ENCODE measurements at regions not wholly inside any gene's neighbourhood (a gene's known extent, or its start where the extent isn't known, plus 50 kb on each side); places are given as distances from the start of the nearest gene placed in this dataset.
"Not testable (repeated sequence)": the region's sequence is repeated elsewhere in the genome, so short reads cannot be mapped to it uniquely, and the experiment has no call there.

GRCh38 chr22:48299801-48300200, 1527.9 kb downstream of the BRD1 start:
- Histone ChIP-seq H3K36me3 (ENCODE audit: control insufficient read depth in 2 of 2, extremely low read depth in 1 of 2, insufficient read depth in 1 of 2, low read length in 1 of 2) (no peaks in the 10 kb centered on the region), H3K27ac (ENCODE audit: low read length) (no peak overlapping the region), H3K27me3 (replicated peaks in 1 of 2; ENCODE audit: control insufficient read depth in 2 of 2, extremely low read depth in 1 of 2, insufficient read depth in 2 of 2, low read length in 1 of 2) (peaks cover 0 to 19% of the 10 kb centered on the region in 2 experiments), H3K9me3 (no peaks in the 10 kb centered on the region), H3K4me3 (ENCODE audit: control insufficient read depth in 1 of 2, extremely low read depth in 1 of 2, low read length in 1 of 2) (no peak overlapping the region), H3K4me1 (ENCODE audit: control insufficient read depth in 1 of 2, extremely low read depth in 1 of 2, insufficient read depth in 2 of 2, low read length in 2 of 2) (no peaks in the 10 kb centered on the region)
- Mint-ChIP-seq H3K4me1 (no peaks in the 10 kb centered on the region), H3K27ac (no peak overlapping the region), H3K27me3 (peaks cover 0 to 4% of the 10 kb centered on the region in 2 donors), H3K9me3 (no peaks in the 10 kb centered on the region), H3K4me3 (no peak overlapping the region), H3K36me3 (no peaks in the 10 kb centered on the region)
- 87% methylated on average over 16 of the region's 18 CpGs for WGBS (ENCODE audit: insufficient coverage)
- CTCF ChIA-PET = no interaction called here
- ATAC-seq (replicated peaks in 1 of 4) = no peak
- DNase-seq = no peak
- POLR2A ChIA-PET = no interaction called here

- no peaks in the 10 kb centered on the region for H3K4me1 Mint-ChIP-seq
- H3K27me3 Mint-ChIP-seq = peaks cover 0 to 2% of the 10 kb centered on the region in 2 donors
- ATAC-seq (replicated peaks in 1 of 4) (no peak), DNase-seq (no peak)
- H3K27ac Mint-ChIP-seq = no peak overlapping the region
- H3K27ac ChIP-seq (ENCODE audit: low read length) = no peak overlapping the region
- peaks cover 0 to 18% of the 10 kb centered on the region in 2 experiments for H3K27me3 ChIP-seq (replicated peaks in 1 of 2; ENCODE audit: control insufficient read depth in 2 of 2, extremely low read depth in 1 of 2, insufficient read depth in 2 of 2, low read length in 1 of 2)
- no peak overlapping the region for H3K4me3 ChIP-seq (ENCODE audit: control insufficient read depth in 1 of 2, extremely low read depth in 1 of 2, low read length in 1 of 2)
- 96% methylated on average over 7 of the region's 8 CpGs for WGBS (ENCODE audit: insufficient coverage)
- POLR2A ChIA-PET = no interaction called here
- H3K4me1 ChIP-seq (ENCODE audit: control insufficient read depth in 1 of 2, extremely low read depth in 1 of 2, insufficient read depth in 2 of 2, low read length in 2 of 2) = no peaks in the 10 kb centered on the region
- H3K9me3 ChIP-seq = no peaks in the 10 kb centered on the region
- no peaks in the 10 kb centered on the region for H3K36me3 Mint-ChIP-seq
- no peak overlapping the region for H3K4me3 Mint-ChIP-seq
- H3K9me3 Mint-ChIP-seq = no peaks in the 10 kb centered on the region
- no peaks in the 10 kb centered on the region for H3K36me3 ChIP-seq (ENCODE audit: control insufficient read depth in 2 of 2, extremely low read depth in 1 of 2, insufficient read depth in 1 of 2, low read length in 1 of 2)
- CTCF ChIA-PET = no interaction called here
Observed at GRCh38 chr22:48299124-48299523, 1528.5 kb downstream of the BRD1 start.

- Histone ChIP-seq H3K4me1 (ENCODE audit: control insufficient read depth in 1 of 2, extremely low read depth in 1 of 2, insufficient read depth in 2 of 2, low read length in 2 of 2) (no peaks in the 10 kb centered on the region), H3K27ac (ENCODE audit: low read length) (no peak overlapping the region), H3K36me3 (ENCODE audit: control insufficient read depth in 2 of 2, extremely low read depth in 1 of 2, insufficient read depth in 1 of 2, low read length in 1 of 2) (no peaks in the 10 kb centered on the region), H3K9me3 (no peaks in the 10 kb centered on the region), H3K27me3 (replicated peaks in 1 of 2; ENCODE audit: control insufficient read depth in 2 of 2, extremely low read depth in 1 of 2, insufficient read depth in 2 of 2, low read length in 1 of 2) (peaks cover 0 to 15% of the 10 kb centered on the region in 2 experiments), H3K4me3 (ENCODE audit: control insufficient read depth in 1 of 2, extremely low read depth in 1 of 2, low read length in 1 of 2) (no peak overlapping the region)
- 64% methylated on average over 5 of the region's 7 CpGs for WGBS (ENCODE audit: insufficient coverage)
- H3K27ac Mint-ChIP-seq = no peak overlapping the region
- H3K9me3 Mint-ChIP-seq = peaks cover 0 to 7% (median 6%) of the 10 kb centered on the region in 3 donors
- ChIA-PET CTCF (interaction anchor here in 1 of 2 donors (0.6 kb wide), 1 partner anchor 39 kb away, joined by 3 read pairs; no protein-coding TSS in a partner anchor), POLR2A (no interaction called here)
- DNase-seq (no peak), ATAC-seq (replicated peaks in 1 of 4) (no peak)
- no peaks in the 10 kb centered on the region for H3K4me1 Mint-ChIP-seq
- H3K36me3 Mint-ChIP-seq = no peaks in the 10 kb centered on the region
- no peak overlapping the region for H3K4me3 Mint-ChIP-seq
- peaks cover 2 to 4% of the 10 kb centered on the region in 2 donors for H3K27me3 Mint-ChIP-seq
Observed at GRCh38 chr22:48297296-48297695, 1530.4 kb downstream of the BRD1 start.

GRCh38 chr22:48289954-48290353, 1527.5 kb downstream of the TBC1D22A start:
- H3K4me3 ChIP-seq (ENCODE audit: control insufficient read depth in 1 of 2, extremely low read depth in 1 of 2, low read length in 1 of 2); H3K27ac ChIP-seq (ENCODE audit: low read length); H3K4me3 Mint-ChIP-seq; H3K4me1 Mint-ChIP-seq; DNase-seq; H3K36me3 Mint-ChIP-seq; POLR2A ChIA-PET; H3K27ac Mint-ChIP-seq; CTCF ChIA-PET; H3K4me1 ChIP-seq (ENCODE audit: control insufficient read depth in 1 of 2, extremely low read depth in 1 of 2, insufficient read depth in 2 of 2, low read length in 2 of 2); H3K27me3 ChIP-seq (replicated peaks in 1 of 2; ENCODE audit: control insufficient read depth in 2 of 2, extremely low read depth in 1 of 2, insufficient read depth in 2 of 2, low read length in 1 of 2); H3K36me3 ChIP-seq (ENCODE audit: control insufficient read depth in 2 of 2, extremely low read depth in 1 of 2, insufficient read depth in 1 of 2, low read length in 1 of 2); H3K9me3 ChIP-seq; ATAC-seq (replicated peaks in 1 of 4): not testable (repeated sequence)
- H3K9me3 Mint-ChIP-seq = peaks cover 6 to 16% (median 7%) of the 10 kb centered on the region in 3 donors
- H3K27me3 Mint-ChIP-seq = peaks cover 2 to 19% of the 10 kb centered on the region in 2 donors
- no CpG with 5 or more reads among the region's 2 CpGs for WGBS (ENCODE audit: insufficient coverage)

- Histone ChIP-seq H3K36me3 (ENCODE audit: control insufficient read depth in 2 of 2, extremely low read depth in 1 of 2, insufficient read depth in 1 of 2, low read length in 1 of 2) (no peaks in the 10 kb centered on the region), H3K4me1 (ENCODE audit: control insufficient read depth in 1 of 2, extremely low read depth in 1 of 2, insufficient read depth in 2 of 2, low read length in 2 of 2) (no peaks in the 10 kb centered on the region), H3K4me3 (ENCODE audit: control insufficient read depth in 1 of 2, extremely low read depth in 1 of 2, low read length in 1 of 2) (no peak overlapping the region), H3K27me3 (replicated peaks in 1 of 2; ENCODE audit: control insufficient read depth in 2 of 2, extremely low read depth in 1 of 2, insufficient read depth in 2 of 2, low read length in 1 of 2) (no peaks in the 10 kb centered on the region), H3K9me3 (no peaks in the 10 kb centered on the region), H3K27ac (ENCODE audit: low read length) (no peak overlapping the region)
- Mint-ChIP-seq H3K9me3 (peaks cover 2 to 12% (median 7%) of the 10 kb centered on the region in 3 donors), H3K4me1 (no peaks in the 10 kb centered on the region), H3K4me3 (no peak overlapping the region), H3K27ac (no peak overlapping the region), H3K27me3 (peaks cover 2 to 15% of the 10 kb centered on the region in 2 donors), H3K36me3 (no peaks in the 10 kb centered on the region)
- ATAC-seq (replicated peaks in 1 of 4) (no peak), DNase-seq (no peak)
- CTCF ChIA-PET = no interaction called here
- WGBS (ENCODE audit: insufficient coverage) = no CpG with 5 or more reads among the region's 3 CpGs
- POLR2A ChIA-PET = no interaction called here
Observed at GRCh38 chr22:48288376-48288940, 1526.0 kb downstream of the TBC1D22A start.

GRCh38 chr22:48287031-48287430, 1524.6 kb downstream of the TBC1D22A start:
- no peak overlapping the region for H3K27ac Mint-ChIP-seq
- H3K27me3 ChIP-seq (replicated peaks in 1 of 2; ENCODE audit: control insufficient read depth in 2 of 2, extremely low read depth in 1 of 2, insufficient read depth in 2 of 2, low read length in 1 of 2) = no peaks in the 10 kb centered on the region
- CTCF ChIA-PET = no interaction called here
- H3K4me1 ChIP-seq (ENCODE audit: control insufficient read depth in 1 of 2, extremely low read depth in 1 of 2, insufficient read depth in 2 of 2, low read length in 2 of 2) = no peaks in the 10 kb centered on the region
- H3K9me3 Mint-ChIP-seq = peaks cover 0 to 6% (median 6%) of the 10 kb centered on the region in 3 donors
- DNase-seq = no peak
- no peak overlapping the region for H3K27ac ChIP-seq (ENCODE audit: low read length)
- H3K4me3 Mint-ChIP-seq = no peak overlapping the region
- WGBS (ENCODE audit: insufficient coverage) = 75% methylated on average over 1 of the region's 5 CpGs
- H3K36me3 ChIP-seq (ENCODE audit: control insufficient read depth in 2 of 2, extremely low read depth in 1 of 2, insufficient read depth in 1 of 2, low read length in 1 of 2) = no peaks in the 10 kb centered on the region
- POLR2A ChIA-PET = no interaction called here
- H3K27me3 Mint-ChIP-seq = peaks cover 2 to 14% of the 10 kb centered on the region in 2 donors
- H3K4me1 Mint-ChIP-seq = no peaks in the 10 kb centered on the region
- no peak for ATAC-seq (replicated peaks in 1 of 4)
- H3K9me3 ChIP-seq = no peaks in the 10 kb centered on the region
- H3K36me3 Mint-ChIP-seq = no peaks in the 10 kb centered on the region
- no peak overlapping the region for H3K4me3 ChIP-seq (ENCODE audit: control insufficient read depth in 1 of 2, extremely low read depth in 1 of 2, low read length in 1 of 2)

GRCh38 chr22:48284671-48285070, 1522.2 kb downstream of the TBC1D22A start:
- Mint-ChIP-seq H3K27me3 (peaks cover 13 to 19% of the 10 kb centered on the region in 2 donors), H3K4me1 (no peaks in the 10 kb centered on the region), H3K4me3 (no peak overlapping the region), H3K9me3 (no peaks in the 10 kb centered on the region), H3K36me3 (no peaks in the 10 kb centered on the region), H3K27ac (no peak overlapping the region)
- DNase-seq (no peak), ATAC-seq (replicated peaks in 1 of 4) (no peak)
- H3K27ac ChIP-seq (ENCODE audit: low read length) = no peak overlapping the region
- H3K4me1 ChIP-seq (ENCODE audit: control insufficient read depth in 1 of 2, extremely low read depth in 1 of 2, insufficient read depth in 2 of 2, low read length in 2 of 2) = no peaks in the 10 kb centered on the region
- no peaks in the 10 kb centered on the region for H3K36me3 ChIP-seq (ENCODE audit: control insufficient read depth in 2 of 2, extremely low read depth in 1 of 2, insufficient read depth in 1 of 2, low read length in 1 of 2)
- ChIA-PET CTCF (no interaction called here), POLR2A (no interaction called here)
- WGBS (ENCODE audit: insufficient coverage) = 100% methylated on average over 1 of the region's 4 CpGs
- H3K27me3 ChIP-seq (replicated peaks in 1 of 2; ENCODE audit: control insufficient read depth in 2 of 2, extremely low read depth in 1 of 2, insufficient read depth in 2 of 2, low read length in 1 of 2) = no peaks in the 10 kb centered on the region
- no peak overlapping the region for H3K4me3 ChIP-seq (ENCODE audit: control insufficient read depth in 1 of 2, extremely low read depth in 1 of 2, low read length in 1 of 2)
- H3K9me3 ChIP-seq = no peaks in the 10 kb centered on the region

All from T-cell (primary cell).